Endothelial cell of umbilical vein (primary cell): ENCODE measurements at regions not wholly inside any gene's neighbourhood (a gene's known extent, or its start where the extent isn't known, plus 50 kb on each side); places are given as distances from the start of the nearest gene placed in this dataset.

ENCODE experiments used
- BruUV-seq: library from RNA; stranded (reverse); fragments of 400-500 nt; replicated peaks from 2 replicates; lab custom pipeline; 2021; lab: Mats Ljungman, UMichigan
- CTCF ChIA-PET: fragments of 300-600, 350-600 bp; sonication (Branson Sonifier 250); formaldehyde crosslinking; loops from one replicate; lab custom pipeline; 2021; ENCODE audit warnings: antibody characterized with exemption, inconsistent platforms; lab: Charles Lee
- POLR2A ChIA-PET: fragments of 300-600, 350-600 bp; sonication (Branson Sonifier 250); formaldehyde crosslinking; loops from one replicate; lab custom pipeline; 2021; ENCODE audit warnings: antibody characterized with exemption, inconsistent platforms; lab: Charles Lee
- DNase-seq: peaks from one replicate; pipeline ENCODE4 v3.0.0-alpha.2; 2011; ENCODE audit warnings: low read depth, low spot score
- FAIRE-seq: peaks from 2 replicates; lab custom pipeline; 2011; peaks lifted over from hg19 to GRCh38; lab: Jason Lieb, UNC
- H2AFZ ChIP-seq: 2 replicates; pipeline ENCODE4 v1.6.0; 2012; ENCODE audit warnings: low read depth, low read length, control low read depth, inconsistent platforms
- H3K27ac ChIP-seq: 2 replicates; pipeline ENCODE4 v1.5.1; 2011; ENCODE audit warnings: low read depth, mild to moderate bottlenecking, control low read depth, low read length, moderate library complexity; ENCODE audit not compliant: insufficient read depth
- H3K27me3 ChIP-seq, 2 experiments: 2 replicates each; pipeline versions ENCODE4 v1.6.0 to v1.6.1; 2011; ENCODE audit warnings: low read length in 2 of 2, mixed read lengths in 1 of 2; ENCODE audit not compliant: control insufficient read depth in 2 of 2, insufficient read depth in 2 of 2
- H3K36me3 ChIP-seq, 2 experiments: 2 replicates in 1 of 2; 3 replicates in 1 of 2; pipeline ENCODE4 v1.5.1; 2011; ENCODE audit warnings: low read length in 2 of 2, mild to moderate bottlenecking in 1 of 2, moderate library complexity in 1 of 2; ENCODE audit not compliant: control insufficient read depth in 2 of 2, insufficient read depth in 2 of 2; ENCODE audit errors: extremely low read depth in 1 of 2
- H3K4me1 ChIP-seq: 3 replicates; pipeline ENCODE4 v1.5.1; 2011; ENCODE audit warnings: mild to moderate bottlenecking, low read length; ENCODE audit not compliant: control insufficient read depth, insufficient read depth; ENCODE audit errors: extremely low read depth
- H3K4me2 ChIP-seq: 2 replicates; pipeline ENCODE4 v1.6.1; 2011; ENCODE audit warnings: low read length, control low read depth, mixed read lengths; ENCODE audit not compliant: insufficient read depth
- H3K4me3 ChIP-seq, 3 experiments: fragments of 200-600 bp in 1 of 3; sonication (generic), shearing (Covaris generic) in 1 of 3; replicated peaks in 1 of 3; 2 replicates each; pipeline ENCODE4 v1.5.1; 2011 to 2016; ENCODE audit warnings: control low read depth in 3 of 3, low read length in 3 of 3, mild to moderate bottlenecking in 2 of 3, inconsistent platforms in 1 of 3, low read depth in 1 of 3, moderate library complexity in 1 of 3; ENCODE audit not compliant: insufficient read depth in 1 of 3
- H3K79me2 ChIP-seq: 2 replicates; pipeline ENCODE4 v1.6.0; 2012; ENCODE audit warnings: low read length, inconsistent platforms; ENCODE audit not compliant: control insufficient read depth, insufficient read depth
- H3K9ac ChIP-seq: replicated peaks from 2 replicates; pipeline ENCODE3; 2011; ENCODE audit warnings: low read length, control low read depth; ENCODE audit not compliant: insufficient read depth; ENCODE audit errors: extremely low read depth
- H3K9me1 ChIP-seq: replicated peaks from 3 replicates; pipeline ENCODE4 v1.6.0; 2011; ENCODE audit warnings: mild to moderate bottlenecking, low read length; ENCODE audit not compliant: control insufficient read depth, insufficient read depth; ENCODE audit errors: extremely low read depth
- H3K9me3 ChIP-seq: replicated peaks from 2 replicates; pipeline ENCODE4 v1.5.1; 2012; ENCODE audit warnings: low read length, inconsistent platforms; ENCODE audit not compliant: control insufficient read depth, insufficient read depth
- H4K20me1 ChIP-seq: replicated peaks from 2 replicates; pipeline ENCODE3; 2011; ENCODE audit warnings: mild to moderate bottlenecking, low read length; ENCODE audit not compliant: control insufficient read depth, insufficient read depth; ENCODE audit errors: extremely low read depth
- CTCF ChIP-seq, 2 donors: IDR thresholded peaks; 1 replicate in 1 of 2; 2 replicates in 1 of 2; pipeline ENCODE4 v1.5.1; 2011; ENCODE audit warnings: low read length in 2 of 2, mild to moderate bottlenecking in 2 of 2, moderate library complexity in 2 of 2, control low read depth in 1 of 2, inconsistent platforms in 1 of 2, low read depth in 1 of 2; ENCODE audit not compliant: insufficient read depth in 1 of 2; ENCODE audit errors: extremely low read depth in 1 of 2
- EZH2 ChIP-seq: IDR thresholded peaks from 2 replicates; pipeline ENCODE4 v1.6.1; 2012; ENCODE audit warnings: borderline replicate concordance, low read depth, mild to moderate bottlenecking, moderate library complexity, low read length, inconsistent platforms; ENCODE audit not compliant: severe bottlenecking
- FOS ChIP-seq: IDR thresholded peaks from 2 replicates; pipeline ENCODE4 v1.6.1; 2011; ENCODE audit warnings: mild to moderate bottlenecking, low read length, moderate library complexity, borderline replicate concordance; ENCODE audit not compliant: insufficient read depth
- GATA2 ChIP-seq: IDR thresholded peaks from 2 replicates; pipeline ENCODE4 v1.7.0; 2011; ENCODE audit warnings: low read depth, mild to moderate bottlenecking, moderate library complexity, mixed read lengths, low read length; ENCODE audit not compliant: insufficient read length, insufficient read depth
- JUN ChIP-seq: IDR thresholded peaks from 2 replicates; pipeline ENCODE4 v1.6.1; 2011; ENCODE audit warnings: borderline replicate concordance, low read depth; ENCODE audit not compliant: insufficient read length, insufficient read depth
- MAX ChIP-seq: IDR thresholded peaks from 2 replicates; pipeline ENCODE4 v1.6.1; 2011; ENCODE audit not compliant: insufficient read depth, insufficient read length
- POLR2A ChIP-seq: IDR thresholded peaks from 2 replicates; pipeline ENCODE4 v1.6.1; 2012; ENCODE audit warnings: low read depth, mild to moderate bottlenecking, control low read depth, low read length
- dilution Hi-C: fragments of 300-500 bp; cut with MboI; formaldehyde crosslinking; loops from one replicate; pipeline ENCODE4 v1.15.0; 2019; ENCODE audit warnings: low sequenced_read_pairs; ENCODE audit not compliant: extremely low pct_ligation_motif_present
- intact Hi-C: fragments of 100-400 bp; cut with micrococcal nuclease; formaldehyde crosslinking; loops from one replicate; pipeline ENCODE4 v1.10.0; 2022

DNA sequence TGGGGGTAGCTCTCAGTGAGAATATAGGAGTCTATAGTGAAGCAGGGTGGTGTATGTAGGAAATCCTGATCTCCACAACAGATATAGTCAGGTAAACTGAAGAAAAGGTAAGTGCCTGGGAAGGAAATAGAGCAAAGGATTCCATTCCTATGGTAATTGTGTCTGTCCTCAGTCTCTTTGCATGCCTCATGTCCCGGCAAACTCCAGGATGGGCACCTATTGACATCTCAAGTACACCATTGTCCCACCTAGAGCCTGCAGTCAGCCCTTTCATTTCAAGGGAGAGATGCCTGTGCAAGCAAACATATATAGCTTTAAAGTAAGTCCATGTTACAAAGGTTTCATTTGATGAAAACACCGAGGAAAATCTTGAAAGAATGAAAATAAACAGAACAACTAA is 257.7 kb upstream of the AZI2 start:
- FAIRE-seq: no peak
- Histone ChIP-seq H3K4me3 (no peak overlapping the region), H3K9me3 (no peaks in the 10 kb centered on the region), H3K79me2 (no peaks in the 10 kb centered on the region), H3K4me2 (no peak overlapping the region), H3K9ac (no peak overlapping the region), H3K36me3 (no peaks in the 10 kb centered on the region), H2AFZ (no peak overlapping the region), H3K4me1 (no peaks in the 10 kb centered on the region), H4K20me1 (no peaks in the 10 kb centered on the region), H3K9me1 (no peaks in the 10 kb centered on the region), H3K27me3 (no peaks in the 10 kb centered on the region), H3K27ac (no peak overlapping the region)
- dilution Hi-C loops (no loop called here), intact Hi-C loops (no loop called here)
- no TSS peak for BruUV-seq
- CTCF ChIA-PET: no interaction called here
- POLR2A ChIA-PET: no interaction called here
- no peak for DNase-seq
- no peak for TF ChIP-seq JUN

DNA sequence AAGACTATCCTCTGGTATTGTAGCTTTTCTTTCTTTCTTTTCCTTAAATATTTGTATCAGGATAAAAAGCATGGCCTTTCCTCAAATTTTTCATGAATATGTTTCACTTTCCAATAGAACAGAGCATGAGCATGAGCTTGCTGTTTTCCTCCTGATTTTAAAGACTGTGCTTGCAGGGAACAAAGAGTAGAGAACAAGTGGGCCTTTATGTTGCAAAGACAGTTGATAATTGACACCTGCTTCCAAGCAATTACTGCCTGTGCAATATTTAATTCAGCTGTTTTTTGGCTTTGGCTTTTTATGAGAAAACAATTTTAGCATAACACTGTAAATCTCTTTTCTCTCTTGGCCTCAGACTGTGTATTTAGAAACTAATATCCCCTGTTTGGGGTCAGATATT is 263.6 kb upstream of the AZI2 start:
- H3K9me3 ChIP-seq: no peaks in the 10 kb centered on the region
- dilution Hi-C loops: no loop called here
- intact Hi-C loops: no loop called here

More for the DNA sequence above, 263.6 kb upstream of the AZI2 start:
- no TSS peak for BruUV-seq
- H3K36me3 ChIP-seq: no peaks in the 10 kb centered on the region
- H4K20me1 ChIP-seq: no peaks in the 10 kb centered on the region
- H3K9ac ChIP-seq: no peak overlapping the region
- no peaks in the 10 kb centered on the region for H3K4me1 ChIP-seq
- FAIRE-seq: no peak
- TF ChIP-seq POLR2A (no peak), FOS (no peak), MAX (no peak), EZH2 (no peak), CTCF (IDR thresholded peaks at IDR 0.05; ENCODE audit: extremely low read depth in 1 of 2, insufficient read depth in 1 of 2, low read depth in 1 of 2, low read length in 2 of 2) (no peak), GATA2 (no peak), JUN (no peak)
- no peak overlapping the region for H3K27ac ChIP-seq
- H3K79me2 ChIP-seq: no peaks in the 10 kb centered on the region
- no peaks in the 10 kb centered on the region for H3K9me1 ChIP-seq
- H3K4me2 ChIP-seq: no peak overlapping the region
- no peak for DNase-seq
- H2AFZ ChIP-seq: no peak overlapping the region
- H3K27me3 ChIP-seq: no peaks in the 10 kb centered on the region
- no peak overlapping the region for H3K4me3 ChIP-seq
- CTCF ChIA-PET: no interaction called here
- POLR2A ChIA-PET: no interaction called here
